GM12892 (cell line): ENCODE measurements at regions not wholly inside any gene's neighbourhood (a gene's known extent, or its start where the extent isn't known, plus 50 kb on each side); places are given as distances from the start of the nearest gene placed in this dataset.
A peak's percentile ranks its signal among the peaks of the same experiment; 100 is the strongest.

Experiments used
- DNase-seq: peaks from one replicate; pipeline ENCODE4 v3.0.0; 2011; ENCODE audit not compliant: insufficient read length
- FAIRE-seq: peaks from 2 replicates; lab custom pipeline; 2011; peaks lifted over from hg19 to GRCh38; lab: Jason Lieb, UNC
- POLR2A ChIP-seq: IDR thresholded peaks from 2 replicates; pipeline ENCODE4 v1.6.1; 2011; ENCODE audit warnings: low read depth, low read length, control low read depth
- POLR2AphosphoS5 ChIP-seq: IDR thresholded peaks from 2 replicates; pipeline ENCODE4 v1.6.1; 2011; ENCODE audit warnings: low read depth, low read length, control low read depth
- TAF1 ChIP-seq: IDR thresholded peaks from 2 replicates; pipeline ENCODE4 v1.6.1; 2011; ENCODE audit warnings: low read depth, mild to moderate bottlenecking, control low read depth, low read length, borderline replicate concordance

DNA sequence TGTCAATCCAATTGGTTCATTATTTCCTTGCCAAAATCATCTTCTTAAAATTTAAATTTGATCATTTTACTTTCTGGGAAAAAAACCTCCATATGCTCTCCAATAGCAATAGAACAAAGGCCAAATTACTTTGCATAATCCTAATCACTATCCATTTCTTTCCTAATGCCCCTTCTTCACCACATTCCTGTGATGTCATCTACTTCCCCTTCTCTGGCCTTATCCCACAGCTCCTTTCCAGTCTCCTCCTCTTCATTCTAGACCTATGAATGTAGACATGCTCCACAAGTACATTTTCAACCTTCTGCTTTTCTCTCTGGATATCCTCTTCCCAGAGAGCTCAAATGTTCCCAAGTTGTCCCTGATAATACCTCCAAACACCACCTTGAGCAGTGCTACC lies 216.6 kb downstream of the MRPL39 start:
- no peak for DNase-seq
- FAIRE-seq = no peak
- no peak for TF ChIP-seq TAF1
- TF ChIP-seq POLR2AphosphoS5 = no peak
- TF ChIP-seq POLR2A = no peak

GRCh38 chr21:25387665-25388064 lies 219.6 kb downstream of the MRPL39 start:
- TF ChIP-seq POLR2A (0 out of 2 replicates have a peak, but pooled peaks have one; percentile 14), TAF1 (no peak)
- FAIRE-seq (peak; percentile 69), DNase-seq (no peak)

- DNase-seq = no peak
- TF ChIP-seq POLR2AphosphoS5 (no peak), TAF1 (no peak), POLR2A (no peak)
- peak; percentile 82 for FAIRE-seq
These were observed 221.3 kb downstream of the MRPL39 start for GRCh38 chr21:25385911-25386474.

GRCh38 chr21:25385341-25385740 lies 221.9 kb downstream of the MRPL39 start:
- no peak for DNase-seq
- TF ChIP-seq POLR2A (no peak), TAF1 (no peak), POLR2AphosphoS5 (no peak)
- peak; percentile 9 for FAIRE-seq

GRCh38 chr21:25384782-25385181 lies 222.5 kb downstream of the MRPL39 start:
- DNase-seq (no peak), FAIRE-seq (peak; percentile 14)
- TF ChIP-seq POLR2A (no peak), TAF1 (no peak), POLR2AphosphoS5 (no peak)

DNA sequence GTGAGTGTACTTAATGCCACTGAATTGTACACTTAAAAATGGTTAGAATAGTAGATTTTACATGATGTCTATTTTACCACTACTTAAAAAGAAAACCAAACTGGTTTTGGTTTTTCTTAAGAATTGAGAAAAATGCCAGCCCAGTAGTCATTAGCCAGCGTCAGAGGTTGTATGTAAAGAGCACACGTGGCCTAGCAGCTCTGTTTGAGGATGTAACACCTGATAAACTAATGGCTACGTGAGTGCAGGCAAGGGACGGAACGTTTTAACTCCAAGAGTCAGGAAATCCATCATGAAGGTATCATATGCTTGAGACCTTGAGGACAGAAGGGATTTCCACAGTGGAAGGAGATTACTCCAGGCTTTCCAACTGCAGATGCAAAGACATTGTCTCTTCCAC lies 223.7 kb downstream of the MRPL39 start:
- no peak for DNase-seq
- FAIRE-seq = no peak
- TF ChIP-seq TAF1 (no peak), POLR2AphosphoS5 (no peak), POLR2A (no peak)

DNA sequence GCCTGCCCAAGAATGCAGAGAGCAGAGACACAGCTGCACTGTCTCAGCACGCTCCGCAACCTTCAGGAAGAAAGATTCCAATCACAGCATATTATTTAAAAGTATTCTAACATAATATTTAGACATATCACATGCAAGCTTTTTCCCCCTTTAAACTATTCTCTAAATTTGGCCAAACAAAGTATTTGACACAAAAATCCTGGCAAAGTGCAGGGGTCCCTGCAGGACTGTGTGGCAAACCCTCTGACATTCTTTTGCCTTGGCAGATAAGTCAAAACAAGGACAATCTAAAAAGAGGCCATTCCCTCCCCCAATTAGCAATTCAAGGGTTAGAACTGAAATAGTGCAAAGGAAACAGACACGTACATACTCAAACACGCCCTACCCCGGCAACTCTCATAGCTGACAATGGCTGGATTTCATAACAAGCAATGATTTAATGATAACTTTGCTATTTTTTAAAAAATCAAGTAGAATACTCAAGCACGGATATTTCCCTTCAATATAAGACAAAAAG lies 225.3 kb downstream of the MRPL39 start:
- DNase-seq = no peak
- FAIRE-seq = no peak
- TF ChIP-seq POLR2AphosphoS5 = no peak
- no peak for TF ChIP-seq TAF1
- no peak for TF ChIP-seq POLR2A

DNA sequence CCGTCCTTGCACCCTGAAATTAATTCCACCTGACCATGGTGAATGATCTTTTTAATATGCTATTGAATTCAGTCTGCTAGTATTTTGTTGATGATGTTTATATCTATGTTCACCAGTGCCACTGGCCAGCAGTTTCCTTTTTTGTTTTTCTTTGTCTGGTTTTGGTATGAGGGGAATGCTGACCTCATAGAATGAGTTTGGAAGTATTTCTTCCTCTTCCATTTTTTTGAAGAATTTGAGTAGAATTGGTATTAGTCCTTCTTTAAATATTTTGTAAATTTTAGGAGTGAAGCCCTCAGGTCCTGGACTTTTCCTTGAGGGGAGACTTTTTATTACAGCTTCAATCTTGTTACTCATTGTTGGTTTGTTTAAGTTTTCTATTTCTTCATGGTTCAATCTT lies 231.6 kb downstream of the MRPL39 start:
- TF ChIP-seq POLR2AphosphoS5 = no peak
- TF ChIP-seq TAF1 = no peak
- TF ChIP-seq POLR2A = no peak
- DNase-seq (no peak), FAIRE-seq (no peak)

DNA sequence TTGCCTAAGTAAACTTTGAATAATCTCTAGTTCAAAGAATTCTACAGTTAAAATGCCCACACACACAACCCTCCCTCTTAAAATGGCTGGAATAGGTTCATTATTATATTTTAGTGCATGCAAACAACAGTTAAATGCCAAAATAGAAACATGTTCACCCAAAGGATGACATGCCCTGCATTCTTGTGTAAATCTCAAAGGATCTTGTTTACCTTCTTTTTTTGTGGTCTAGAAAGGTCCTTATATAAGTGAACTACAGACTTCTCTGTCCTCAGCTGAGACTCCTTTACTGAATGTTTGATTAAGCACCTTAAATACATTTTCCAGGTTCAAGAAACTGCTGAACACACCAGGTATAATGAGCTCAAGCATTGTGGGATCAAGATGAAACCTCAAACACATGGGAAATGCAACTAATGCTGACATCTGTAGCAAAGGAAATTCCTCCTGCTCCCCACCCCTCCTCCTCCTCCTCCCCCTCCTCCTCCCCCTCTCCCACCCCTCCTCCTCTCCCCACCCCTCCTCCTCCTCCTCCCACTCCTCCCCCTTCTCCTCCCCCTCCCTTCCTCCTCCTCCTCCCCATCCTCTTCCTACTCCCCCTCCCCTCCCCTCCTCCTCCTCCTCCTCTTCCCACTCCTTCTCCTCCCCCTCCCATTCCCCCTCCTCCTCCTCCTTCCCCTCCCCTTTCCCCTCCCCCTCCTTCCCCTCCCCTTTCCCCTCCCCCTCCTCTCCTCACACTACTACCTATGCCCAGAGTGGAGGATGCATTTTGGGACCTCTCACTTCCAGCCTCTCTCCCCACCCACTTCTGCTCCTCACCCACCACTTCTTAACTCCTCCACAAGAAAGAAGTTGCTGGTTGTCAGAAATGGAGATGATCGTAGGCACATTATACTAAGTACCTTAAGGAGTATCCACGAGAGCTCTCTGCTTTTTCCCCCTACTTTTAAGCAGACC lies 233.9 kb downstream of the MRPL39 start:
- TF ChIP-seq TAF1 = no peak
- TF ChIP-seq POLR2A = no peak
- no peak for TF ChIP-seq POLR2AphosphoS5
- no peak for FAIRE-seq
- DNase-seq = no peak

DNA sequence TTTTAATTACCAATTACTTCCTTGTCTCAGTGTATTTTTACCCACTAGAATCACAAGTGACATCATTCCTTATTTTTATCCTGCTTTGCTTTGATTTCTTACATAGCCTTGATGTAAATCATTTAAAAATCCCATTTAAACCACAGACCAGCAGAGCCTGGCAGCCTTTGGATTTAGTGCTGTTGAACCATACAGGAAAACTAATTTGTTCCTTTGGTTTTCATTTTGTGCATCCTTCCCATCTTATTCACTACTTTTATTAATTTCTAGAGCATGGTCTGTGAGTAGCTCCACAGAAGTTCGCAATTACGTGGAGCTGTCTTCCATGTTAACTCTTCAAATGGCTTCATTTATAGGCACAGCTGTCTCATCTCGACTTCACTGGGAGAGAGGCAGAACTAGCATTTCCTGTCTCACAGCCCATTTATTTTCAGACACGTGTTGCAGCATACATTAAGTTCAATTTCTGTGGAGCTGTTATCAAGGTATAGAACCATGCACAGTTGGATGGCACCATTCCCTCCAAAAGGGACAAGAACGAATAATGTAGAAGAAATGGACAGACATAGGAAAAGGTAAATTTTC lies 235.3 kb downstream of the MRPL39 start:
- DNase-seq = no peak
- TF ChIP-seq POLR2A (no peak), POLR2AphosphoS5 (no peak), TAF1 (no peak)
- FAIRE-seq = peak; percentile 21

- DNase-seq = no peak
- peak; percentile 5 for FAIRE-seq
- no peak for TF ChIP-seq TAF1
- TF ChIP-seq POLR2A = no peak
- no peak for TF ChIP-seq POLR2AphosphoS5
These were observed 237.0 kb downstream of the MRPL39 start for GRCh38 chr21:25370311-25370744.

GRCh38 chr21:25369524-25370300 lies 237.6 kb downstream of the MRPL39 start:
- DNase-seq = no peak

More at GRCh38 chr21:25369524-25370300, 237.6 kb downstream of the MRPL39 start:
- TF ChIP-seq POLR2AphosphoS5 (no peak), TAF1 (no peak)
- FAIRE-seq = no peak
